Left kidney (tissue), 1 donor: ENCODE measurements at regions not wholly inside any gene's neighbourhood (a gene's known extent, or its start where the extent isn't known, plus 50 kb on each side); places are given as distances from the start of the nearest gene placed in this dataset.
"Not testable (repeated sequence)": the region's sequence is repeated elsewhere in the genome, so short reads cannot be mapped to it uniquely, and the experiment has no call there.

Experiments
- DNase-seq: peaks from one replicate; pipeline ENCODE4 v3.0.0-alpha.2; 2013

- DNase-seq: no peak
These were observed 463.6 kb downstream of the ETNK1 start for GRCh38 chr12:23088594-23088993.

- no peak for DNase-seq
These were observed 468.5 kb downstream of the ETNK1 start for GRCh38 chr12:23093488-23093887.

- DNase-seq: no peak
These were observed 471.4 kb downstream of the ETNK1 start for GRCh38 chr12:23096321-23096720.

GRCh38 chr12:23098110-23098509, 473.1 kb downstream of the ETNK1 start:
- no peak for DNase-seq

GRCh38 chr12:23098517-23098916, 473.5 kb downstream of the ETNK1 start:
- DNase-seq: no peak

- DNase-seq: no peak
These were observed 474.1 kb downstream of the ETNK1 start for GRCh38 chr12:23099104-23099503.

GRCh38 chr12:23099604-23100003, 474.6 kb downstream of the ETNK1 start:
- DNase-seq: no peak

- DNase-seq: no peak
These were observed 484.0 kb downstream of the ETNK1 start for GRCh38 chr12:23108957-23109356.

- DNase-seq: no peak
These were observed 488.8 kb downstream of the ETNK1 start for GRCh38 chr12:23113781-23114180.

GRCh38 chr12:23115984-23116383, 491.0 kb downstream of the ETNK1 start:
- no peak for DNase-seq

GRCh38 chr12:23126794-23127193, 501.8 kb downstream of the ETNK1 start:
- DNase-seq: no peak

GRCh38 chr12:23127701-23128100, 502.7 kb downstream of the ETNK1 start:
- DNase-seq: no peak

- no peak for DNase-seq
These were observed 503.5 kb downstream of the ETNK1 start for GRCh38 chr12:23128462-23128861.

GRCh38 chr12:23132357-23132756, 507.4 kb downstream of the ETNK1 start:
- DNase-seq: no peak

- DNase-seq: no peak
These were observed 508.5 kb downstream of the ETNK1 start for GRCh38 chr12:23133471-23133870.

GRCh38 chr12:23139026-23139425, 514.1 kb downstream of the ETNK1 start:
- no peak for DNase-seq

- no peak for DNase-seq
These were observed 515.7 kb downstream of the ETNK1 start for GRCh38 chr12:23140710-23141109.

GRCh38 chr12:23141335-23141734, 516.4 kb downstream of the ETNK1 start:
- DNase-seq: no peak

- DNase-seq: not testable (repeated sequence)
These were observed 521.1 kb downstream of the ETNK1 start for GRCh38 chr12:23146070-23146469.

- DNase-seq: no peak
These were observed 543.5 kb downstream of the ETNK1 start for GRCh38 chr12:23168459-23168858.

- no peak for DNase-seq
These were observed 544.2 kb downstream of the ETNK1 start for GRCh38 chr12:23169012-23169695.

GRCh38 chr12:23169696-23170013, 544.7 kb downstream of the ETNK1 start:
- DNase-seq: no peak

- no peak for DNase-seq
These were observed 549.9 kb downstream of the ETNK1 start for GRCh38 chr12:23174917-23175316.

- no peak for DNase-seq
These were observed 560.4 kb downstream of the ETNK1 start for GRCh38 chr12:23185346-23185745.

- DNase-seq: no peak
These were observed 562.0 kb downstream of the ETNK1 start for GRCh38 chr12:23186950-23187349.
